Parathyroid adenoma (tissue), 2 donors: ENCODE measurements at regions not wholly inside any gene's neighbourhood (a gene's known extent, or its start where the extent isn't known, plus 50 kb on each side); places are given as distances from the start of the nearest gene placed in this dataset.

Experiments used
- H2AFZ ChIP-seq: fragments of 300-600 bp; sonication (generic); one replicate; pipeline ENCODE4 v1.7.0; 2017; ENCODE audit warnings: antibody characterized with exemption, mild to moderate bottlenecking
- H3K27ac ChIP-seq: fragments of 300-600 bp; sonication (generic); one replicate; pipeline ENCODE4 v1.7.0; 2017
- H3K27me3 ChIP-seq: fragments of 300-600 bp; sonication (generic); one replicate; pipeline ENCODE4 v1.7.0; 2017; ENCODE audit warnings: low read length; ENCODE audit not compliant: control insufficient read depth, insufficient read depth
- H3K36me3 ChIP-seq: fragments of 300-600 bp; sonication (generic); one replicate; pipeline ENCODE4 v1.7.0; 2017; ENCODE audit warnings: low read length; ENCODE audit not compliant: control insufficient read depth, insufficient read depth
- H3K4me1 ChIP-seq: fragments of 300-600 bp; sonication (generic); one replicate; pipeline ENCODE4 v1.7.0; 2017; ENCODE audit warnings: control low read depth
- H3K4me2 ChIP-seq: fragments of 300-600 bp; sonication (generic); one replicate; pipeline ENCODE4 v1.7.0; 2017; ENCODE audit warnings: low read length
- H3K4me3 ChIP-seq: fragments of 300-600 bp; sonication (generic); one replicate; pipeline ENCODE4 v1.7.0; 2017; ENCODE audit warnings: low read depth, low read length
- H3K79me2 ChIP-seq: fragments of 300-600 bp; sonication (generic); one replicate; pipeline ENCODE4 v1.7.0; 2017; ENCODE audit warnings: control low read depth
- H3K9ac ChIP-seq: fragments of 300-600 bp; sonication (generic); one replicate; pipeline ENCODE4 v1.7.0; 2017; ENCODE audit warnings: mild to moderate bottlenecking
- H3K9me3 ChIP-seq: fragments of 300-600 bp; sonication (generic); one replicate; pipeline ENCODE4 v1.7.0; 2017; ENCODE audit warnings: low read length; ENCODE audit not compliant: control insufficient read depth
- CTCF ChIP-seq: fragments of 300-600 bp; sonication (generic); IDR thresholded peaks from one replicate; pipeline ENCODE4 v1.7.0; 2017; ENCODE audit warnings: antibody characterized with exemption, mild to moderate bottlenecking
- donor health status: primary hyperparathyroidism.

- Histone ChIP-seq H3K79me2 (no peaks in the 10 kb centered on the region), H3K4me1 (no peaks in the 10 kb centered on the region), H3K27me3 (no peaks in the 10 kb centered on the region), H2AFZ (no peak overlapping the region), H3K27ac (no peak overlapping the region), H3K36me3 (no peaks in the 10 kb centered on the region), H3K9me3 (no peaks in the 10 kb centered on the region), H3K9ac (no peak overlapping the region), H3K4me2 (no peak overlapping the region), H3K4me3 (no peak overlapping the region)
- TF ChIP-seq CTCF = no peak
Observed at GRCh38 chr6:153944201-153944600, 94.8 kb upstream of the OPRM1 start.

GRCh38 chr6:153942361-153942760, 96.7 kb upstream of the OPRM1 start:
- H3K79me2 ChIP-seq = no peaks in the 10 kb centered on the region
- no peaks in the 10 kb centered on the region for H3K36me3 ChIP-seq
- H3K27me3 ChIP-seq = no peaks in the 10 kb centered on the region
- H3K9ac ChIP-seq = no peak overlapping the region
- no peak overlapping the region for H2AFZ ChIP-seq
- no peak for TF ChIP-seq CTCF
- H3K4me1 ChIP-seq = no peaks in the 10 kb centered on the region
- no peak overlapping the region for H3K27ac ChIP-seq
- no peak overlapping the region for H3K4me3 ChIP-seq
- no peak overlapping the region for H3K4me2 ChIP-seq
- no peaks in the 10 kb centered on the region for H3K9me3 ChIP-seq

- no peak for TF ChIP-seq CTCF
- H3K79me2 ChIP-seq = no peaks in the 10 kb centered on the region
- H3K27me3 ChIP-seq = no peaks in the 10 kb centered on the region
- no peak overlapping the region for H3K9ac ChIP-seq
- H3K36me3 ChIP-seq = no peaks in the 10 kb centered on the region
- no peaks in the 10 kb centered on the region for H3K4me1 ChIP-seq
- no peak overlapping the region for H2AFZ ChIP-seq
- H3K27ac ChIP-seq = no peak overlapping the region
- no peaks in the 10 kb centered on the region for H3K9me3 ChIP-seq
- H3K4me3 ChIP-seq = no peak overlapping the region
- no peak overlapping the region for H3K4me2 ChIP-seq
Observed at GRCh38 chr6:153941768-153942167, 97.3 kb upstream of the OPRM1 start.

- Histone ChIP-seq H3K9ac (no peak overlapping the region), H3K79me2 (no peaks in the 10 kb centered on the region), H3K4me2 (no peak overlapping the region), H3K4me3 (no peak overlapping the region), H2AFZ (no peak overlapping the region), H3K27ac (no peak overlapping the region), H3K27me3 (no peaks in the 10 kb centered on the region), H3K4me1 (no peaks in the 10 kb centered on the region), H3K36me3 (no peaks in the 10 kb centered on the region), H3K9me3 (no peaks in the 10 kb centered on the region)
- TF ChIP-seq CTCF = no peak
Observed at GRCh38 chr6:153938876-153939275, 100.2 kb upstream of the OPRM1 start.

GRCh38 chr6:153931431-153931830, 107.6 kb upstream of the OPRM1 start:
- no peak overlapping the region for H2AFZ ChIP-seq
- H3K9ac ChIP-seq = no peak overlapping the region
- H3K27me3 ChIP-seq = no peaks in the 10 kb centered on the region
- no peaks in the 10 kb centered on the region for H3K4me1 ChIP-seq
- no peak overlapping the region for H3K4me2 ChIP-seq
- no peak overlapping the region for H3K27ac ChIP-seq
- H3K79me2 ChIP-seq = no peaks in the 10 kb centered on the region
- no peak for TF ChIP-seq CTCF
- no peaks in the 10 kb centered on the region for H3K36me3 ChIP-seq
- no peak overlapping the region for H3K4me3 ChIP-seq
- no peaks in the 10 kb centered on the region for H3K9me3 ChIP-seq
